Neuronal stem cell (in vitro differentiated cells): ENCODE measurements at regions not wholly inside any gene's neighbourhood (a gene's known extent, or its start where the extent isn't known, plus 50 kb on each side); places are given as distances from the start of the nearest gene placed in this dataset.

Experiments used
- DNase-seq: peaks from one replicate; pipeline ENCODE4 v3.0.0-alpha.2; 2013; ENCODE audit warnings: low spot score
- H2AFZ ChIP-seq: one replicate; pipeline ENCODE4 v1.6.1; 2013; ENCODE audit warnings: mild to moderate bottlenecking, low read length, inconsistent platforms
- H2AK5ac ChIP-seq: 2 replicates; pipeline ENCODE4 v1.6.1; 2013; ENCODE audit warnings: low read depth, mild to moderate bottlenecking, inconsistent platforms, low read length, moderate library complexity, mixed read lengths
- H2BK120ac ChIP-seq: 2 replicates; pipeline ENCODE4 v1.6.1; 2013; ENCODE audit warnings: low read depth, mild to moderate bottlenecking, inconsistent platforms, low read length, moderate library complexity, mixed read lengths
- H2BK12ac ChIP-seq: one replicate; pipeline ENCODE4 v1.6.1; 2013; ENCODE audit warnings: low read length, inconsistent platforms
- H2BK15ac ChIP-seq: 2 replicates; pipeline ENCODE4 v1.6.1; 2013; ENCODE audit warnings: mild to moderate bottlenecking, low read length, inconsistent platforms, mixed read lengths
- H2BK5ac ChIP-seq: one replicate; pipeline ENCODE4 v1.6.1; 2013; ENCODE audit warnings: inconsistent platforms, mild to moderate bottlenecking, low read length, moderate library complexity
- H3K14ac ChIP-seq: one replicate; pipeline ENCODE4 v1.6.1; 2013; ENCODE audit warnings: low read length, inconsistent platforms
- H3K18ac ChIP-seq: 2 replicates; pipeline ENCODE4 v1.6.1; 2013; ENCODE audit warnings: low read length, inconsistent platforms
- H3K23ac ChIP-seq: 2 replicates; pipeline ENCODE4 v1.6.1; 2013; ENCODE audit warnings: low read depth, mild to moderate bottlenecking, mixed read lengths, low read length, inconsistent platforms; ENCODE audit not compliant: poor library complexity
- H3K27ac ChIP-seq: replicated peaks from 3 replicates; pipeline ENCODE4 v1.5.1; 2013; ENCODE audit warnings: low read length, inconsistent platforms
- H3K27me3 ChIP-seq, 3 experiments: 2 replicates each; pipeline ENCODE4 v1.6.1; 2013; ENCODE audit warnings: low read length in 3 of 3, mild to moderate bottlenecking in 2 of 3, inconsistent platforms in 1 of 3, low read depth in 1 of 3, mixed read lengths in 1 of 3, moderate library complexity in 1 of 3; ENCODE audit not compliant: control insufficient read depth in 3 of 3, insufficient read depth in 3 of 3
- H3K36me3 ChIP-seq, 2 donors: replicated peaks in 1 of 2; 2 replicates each; pipeline ENCODE4 v1.6.1; 2013; ENCODE audit warnings: low read length in 2 of 2; ENCODE audit not compliant: control insufficient read depth in 2 of 2, insufficient read depth in 2 of 2
- H3K4ac ChIP-seq: 2 replicates; pipeline ENCODE4 v1.6.1; 2013; ENCODE audit warnings: inconsistent platforms, mild to moderate bottlenecking, low read length, moderate library complexity
- H3K4me1 ChIP-seq, 2 donors: 1 replicate in 1 of 2; 2 replicates in 1 of 2; pipeline ENCODE4 v1.6.1; 2013; ENCODE audit warnings: low read length in 2 of 2, low read depth in 1 of 2; ENCODE audit not compliant: control insufficient read depth in 2 of 2, insufficient read depth in 1 of 2
- H3K4me2 ChIP-seq: one replicate; pipeline ENCODE4 v1.6.1; 2013; ENCODE audit warnings: mild to moderate bottlenecking, low read length, inconsistent platforms; ENCODE audit not compliant: insufficient read depth, poor library complexity, severe bottlenecking
- H3K4me3 ChIP-seq, 2 donors: 2 replicates each; pipeline ENCODE4 v1.5.1; 2013; ENCODE audit warnings: low read length in 2 of 2, mild to moderate bottlenecking in 2 of 2, inconsistent platforms in 1 of 2, moderate library complexity in 1 of 2
- H3K79me1 ChIP-seq: one replicate; pipeline ENCODE4 v1.6.1; 2013; ENCODE audit warnings: low read depth, mild to moderate bottlenecking, inconsistent platforms, low read length, moderate library complexity
- H3K9ac ChIP-seq: one replicate; pipeline ENCODE4 v1.6.1; 2013; ENCODE audit warnings: mild to moderate bottlenecking, low read depth, low read length, inconsistent platforms; ENCODE audit not compliant: poor library complexity
- H3K9me3 ChIP-seq, 2 donors: replicated peaks in 1 of 2; 2 replicates each; pipeline versions ENCODE3 to v1.6.1; 2013; ENCODE audit warnings: low read length in 2 of 2, mild to moderate bottlenecking in 2 of 2, inconsistent platforms in 1 of 2, low read depth in 1 of 2, mixed read lengths in 1 of 2, moderate library complexity in 1 of 2; ENCODE audit not compliant: control insufficient read depth in 2 of 2, insufficient read depth in 1 of 2
- H4K8ac ChIP-seq: one replicate; pipeline ENCODE4 v1.6.1; 2013; ENCODE audit warnings: low read depth, mild to moderate bottlenecking, inconsistent platforms, low read length, moderate library complexity
- H4K91ac ChIP-seq: one replicate; pipeline ENCODE4 v1.6.1; 2013; ENCODE audit warnings: low read length, low read depth, mild to moderate bottlenecking, inconsistent platforms; ENCODE audit not compliant: poor library complexity
- WGBS, 2 donors: extraction: QIAGEN DNeasy Blood & Tissue Kit; methylation state at CpG; one replicate each; pipeline ENCODE4 v1.1.7; 2013; ENCODE audit warnings: missing lambda C conversion rate in 2 of 2, mixed read lengths in 1 of 2; ENCODE audit not compliant: insufficient read length in 2 of 2, insufficient replicate concordance in 1 of 2; ENCODE audit errors: extremely low coverage in 2 of 2; 5-methylcytosine and 5-hydroxymethylcytosine counted together

DNA sequence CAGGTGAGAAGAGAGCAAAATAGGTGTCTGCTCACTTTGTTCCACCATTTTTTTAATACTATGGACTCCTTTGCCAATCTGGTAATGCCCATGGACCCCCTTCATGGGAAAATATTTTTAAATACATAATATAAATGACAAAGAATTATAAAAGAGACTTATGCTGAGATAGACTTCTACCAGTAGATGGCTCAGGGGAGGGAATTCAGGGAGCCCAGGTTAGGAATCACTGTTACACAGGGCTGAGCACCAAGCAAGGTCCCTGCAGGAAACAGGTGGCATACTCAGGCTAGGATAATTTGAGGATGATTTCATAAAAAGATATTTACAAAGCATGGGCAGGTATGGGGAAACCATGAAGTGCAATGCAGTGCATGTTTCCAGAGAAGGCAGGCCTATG, 525.9 kb downstream of the FGF9 start:
- no peaks in the 10 kb centered on the region for H3K9me3 ChIP-seq
- H2BK120ac ChIP-seq, result no peak overlapping the region
- no peak overlapping the region for H2BK12ac ChIP-seq
- no peak overlapping the region for H3K4me2 ChIP-seq
- no peaks in the 10 kb centered on the region for H3K79me1 ChIP-seq
- no peak overlapping the region for H3K9ac ChIP-seq
- H3K4me1 ChIP-seq, result no peaks in the 10 kb centered on the region
- no peak overlapping the region for H4K8ac ChIP-seq
- no peak overlapping the region for H3K18ac ChIP-seq
- H3K4ac ChIP-seq, result no peak overlapping the region
- no peak overlapping the region for H3K4me3 ChIP-seq
- no peak overlapping the region for H4K91ac ChIP-seq
- no peaks in the 10 kb centered on the region for H3K27me3 ChIP-seq
- H2AK5ac ChIP-seq, result no peak overlapping the region
- H3K36me3 ChIP-seq, result no peaks in the 10 kb centered on the region
- no peak overlapping the region for H2BK5ac ChIP-seq
- H3K14ac ChIP-seq, result no peak overlapping the region
- H3K23ac ChIP-seq, result no peak overlapping the region
- no peak overlapping the region for H2BK15ac ChIP-seq
- no peak overlapping the region for H2AFZ ChIP-seq
- DNase-seq, result no peak
- H3K27ac ChIP-seq, result no peak overlapping the region

DNA sequence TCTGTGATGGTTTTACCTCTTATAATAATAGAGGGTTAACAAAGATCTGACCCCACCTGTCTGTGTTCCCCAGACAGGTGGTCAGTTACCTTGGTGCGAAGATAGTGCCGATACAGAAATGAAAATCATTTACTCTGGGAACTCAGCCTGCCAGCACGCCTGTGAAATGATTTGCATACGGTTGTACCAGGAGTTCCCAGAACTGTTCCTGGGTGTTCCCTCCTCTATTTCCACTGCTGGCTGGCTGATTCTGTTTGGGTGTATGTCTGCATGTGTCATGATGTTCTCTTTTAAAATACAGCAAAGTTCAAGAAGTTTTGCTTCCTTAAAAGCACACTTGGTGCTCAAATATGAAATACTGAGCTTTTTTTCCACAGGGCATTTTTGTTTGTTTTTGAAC, 527.1 kb downstream of the FGF9 start:
- no peak overlapping the region for H2AK5ac ChIP-seq
- H3K27ac ChIP-seq, result no peak overlapping the region
- DNase-seq, result no peak
- no peaks in the 10 kb centered on the region for H3K36me3 ChIP-seq
- no peak overlapping the region for H3K4me3 ChIP-seq
- H3K9me3 ChIP-seq, result no peaks in the 10 kb centered on the region
- H3K18ac ChIP-seq, result no peak overlapping the region
- H4K8ac ChIP-seq, result no peak overlapping the region
- H3K4ac ChIP-seq, result no peak overlapping the region
- no peaks in the 10 kb centered on the region for H3K4me1 ChIP-seq
- H3K27me3 ChIP-seq, result no peaks in the 10 kb centered on the region
- H2BK12ac ChIP-seq, result no peak overlapping the region
- no peak overlapping the region for H3K14ac ChIP-seq
- H3K23ac ChIP-seq, result no peak overlapping the region
- no peak overlapping the region for H4K91ac ChIP-seq
- H3K9ac ChIP-seq, result no peak overlapping the region
- no peak overlapping the region for H3K4me2 ChIP-seq
- H2BK5ac ChIP-seq, result no peak overlapping the region
- WGBS, 2 donors, result no CpG with 5 or more reads among the region's 4 CpGs
- H2BK15ac ChIP-seq, result no peak overlapping the region
- no peaks in the 10 kb centered on the region for H3K79me1 ChIP-seq
- H2AFZ ChIP-seq, result no peak overlapping the region
- no peak overlapping the region for H2BK120ac ChIP-seq

DNA sequence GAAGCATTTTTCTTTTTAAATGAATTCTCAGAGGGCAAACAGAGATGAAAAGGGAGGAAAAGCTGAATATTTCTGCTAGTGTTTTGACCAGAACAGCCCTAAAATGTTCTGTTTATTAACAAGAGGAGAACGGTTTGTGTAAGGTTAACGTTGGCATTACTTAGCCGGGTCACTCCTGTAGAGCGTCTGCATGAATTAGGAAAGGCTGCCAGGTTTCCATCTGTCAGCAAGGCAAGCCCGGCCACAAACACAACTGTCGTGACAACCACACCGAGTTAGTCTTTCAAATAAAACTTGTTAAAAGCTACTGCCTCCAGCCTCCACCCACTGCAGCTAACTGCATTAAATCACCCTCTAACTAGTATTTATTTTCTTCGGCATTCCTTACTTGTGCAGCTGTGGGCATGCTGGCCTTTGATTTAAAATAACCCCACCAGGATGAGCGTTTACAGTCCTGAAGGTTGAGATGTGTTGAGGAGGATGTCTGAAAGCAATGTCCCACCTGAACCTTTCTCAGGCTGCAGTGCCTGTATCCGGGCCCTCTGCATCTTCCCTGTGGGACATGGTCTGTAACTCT, 527.9 kb downstream of the FGF9 start:
- no peaks in the 10 kb centered on the region for H3K4me1 ChIP-seq
- H3K18ac ChIP-seq, result no peak overlapping the region
- H2BK5ac ChIP-seq, result no peak overlapping the region
- H2AFZ ChIP-seq, result no peak overlapping the region
- no peak overlapping the region for H3K4me2 ChIP-seq
- no peaks in the 10 kb centered on the region for H3K27me3 ChIP-seq
- H2BK15ac ChIP-seq, result no peak overlapping the region
- DNase-seq, result no peak
- no peak overlapping the region for H3K4me3 ChIP-seq
- no peak overlapping the region for H3K14ac ChIP-seq
- H2BK12ac ChIP-seq, result no peak overlapping the region
- no peak overlapping the region for H3K4ac ChIP-seq
- no peaks in the 10 kb centered on the region for H3K9me3 ChIP-seq
- no CpG with 5 or more reads among the region's 10 CpGs for WGBS, 2 donors
- H3K36me3 ChIP-seq, result no peaks in the 10 kb centered on the region
- no peak overlapping the region for H2AK5ac ChIP-seq
- no peak overlapping the region for H3K27ac ChIP-seq
- no peaks in the 10 kb centered on the region for H3K79me1 ChIP-seq
- H3K9ac ChIP-seq, result no peak overlapping the region
- no peak overlapping the region for H4K91ac ChIP-seq
- H4K8ac ChIP-seq, result no peak overlapping the region
- H2BK120ac ChIP-seq, result no peak overlapping the region
- no peak overlapping the region for H3K23ac ChIP-seq

DNA sequence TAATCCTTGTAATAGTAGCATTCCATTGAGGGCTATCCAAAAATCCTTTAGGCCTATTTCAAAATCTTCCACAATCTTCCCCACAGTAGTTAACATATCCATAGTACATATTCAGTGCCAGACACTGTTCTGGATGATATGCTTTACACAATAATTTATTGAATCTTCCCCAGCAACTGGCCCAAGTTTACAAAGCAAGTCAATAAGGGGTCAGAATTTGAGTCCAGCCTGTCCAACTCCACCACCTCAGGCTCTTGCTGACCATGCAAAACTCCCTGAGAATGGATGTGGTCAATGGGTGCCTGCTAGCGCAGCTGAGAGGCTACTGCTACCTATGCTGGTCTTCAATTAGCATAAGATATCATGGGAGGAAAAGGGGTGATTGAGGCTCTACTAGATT, 529.6 kb downstream of the FGF9 start:
- no peak overlapping the region for H4K8ac ChIP-seq
- WGBS, 2 donors, result no CpG with 5 or more reads among the region's 1 CpG

More for the DNA sequence above, 529.6 kb downstream of the FGF9 start:
- Histone ChIP-seq H3K23ac (no peak overlapping the region), H3K36me3 (no peaks in the 10 kb centered on the region), H3K4me1 (no peaks in the 10 kb centered on the region), H2AFZ (no peak overlapping the region), H3K4ac (no peak overlapping the region), H2BK15ac (no peak overlapping the region), H3K18ac (no peak overlapping the region), H3K9me3 (no peaks in the 10 kb centered on the region), H3K27ac (no peak overlapping the region), H4K91ac (no peak overlapping the region), H3K4me3 (no peak overlapping the region), H3K4me2 (no peak overlapping the region), H3K79me1 (no peaks in the 10 kb centered on the region), H3K9ac (no peak overlapping the region), H2BK5ac (no peak overlapping the region), H3K14ac (no peak overlapping the region), H2BK120ac (no peak overlapping the region), H2AK5ac (no peak overlapping the region), H2BK12ac (no peak overlapping the region), H3K27me3 (no peaks in the 10 kb centered on the region)
- DNase-seq, result no peak
